CD14-positive monocyte (primary cell): ENCODE measurements at regions not wholly inside any gene's neighbourhood (a gene's known extent, or its start where the extent isn't known, plus 50 kb on each side); places are given as distances from the start of the nearest gene placed in this dataset.

ENCODE experiments used
- DNase-seq, 3 donors: peaks; one replicate each; pipeline ENCODE4 v3.0.0-alpha.2; 2011 to 2022
- H2AFZ ChIP-seq: 2 replicates; pipeline ENCODE4 v1.6.0; 2012; ENCODE audit warnings: mild to moderate bottlenecking, low read depth, low read length, inconsistent platforms; ENCODE audit not compliant: insufficient read depth, poor library complexity, severe bottlenecking
- H3K27ac ChIP-seq, 2 donors: 1 replicate in 1 of 2; 2 replicates in 1 of 2; pipeline ENCODE4 v1.5.1; 2012 to 2013; ENCODE audit warnings: low read length in 2 of 2, control low read depth in 1 of 2, inconsistent platforms in 1 of 2, low read depth in 1 of 2, mild to moderate bottlenecking in 1 of 2
- H3K27me3 ChIP-seq, 2 donors: one replicate each; pipeline versions ENCODE4 v1.6.0 to v1.6.1; 2011 to 2013; ENCODE audit warnings: low read length in 2 of 2; ENCODE audit not compliant: control insufficient read depth in 2 of 2, insufficient read depth in 2 of 2
- H3K36me3 ChIP-seq, 2 donors: replicated peaks in 1 of 2; 1 replicate in 1 of 2; 2 replicates in 1 of 2; pipeline versions ENCODE4 v1.5.1 to v1.6.1; 2012 to 2013; ENCODE audit warnings: low read length in 2 of 2, control low read depth in 1 of 2, inconsistent platforms in 1 of 2, mild to moderate bottlenecking in 1 of 2; ENCODE audit not compliant: insufficient read depth in 2 of 2, control insufficient read depth in 1 of 2
- H3K4me1 ChIP-seq, 2 donors: 1 replicate in 1 of 2; 2 replicates in 1 of 2; pipeline versions ENCODE4 v1.5.1 to v1.6.1; 2012 to 2013; ENCODE audit warnings: low read length in 2 of 2, control low read depth in 1 of 2, inconsistent platforms in 1 of 2, mild to moderate bottlenecking in 1 of 2, moderate library complexity in 1 of 2; ENCODE audit not compliant: insufficient read depth in 2 of 2, control insufficient read depth in 1 of 2
- H3K4me2 ChIP-seq: replicated peaks from 2 replicates; pipeline ENCODE3; 2012; ENCODE audit warnings: low read length, moderate library complexity, mild to moderate bottlenecking; ENCODE audit not compliant: poor library complexity, severe bottlenecking; ENCODE audit errors: extremely low read depth
- H3K4me3 ChIP-seq, 3 experiments: fragments of 200-600 bp in 1 of 3; sonication (generic) in 1 of 3; replicated peaks in 1 of 3; 1 replicate in 2 of 3; 2 replicates in 1 of 3; pipeline ENCODE4 v1.5.1; 2011 to 2013; ENCODE audit warnings: low read length in 3 of 3, mild to moderate bottlenecking in 3 of 3, control low read depth in 2 of 3, low read depth in 2 of 3, inconsistent platforms in 1 of 3, moderate library complexity in 1 of 3
- H3K79me2 ChIP-seq: 2 replicates; pipeline ENCODE4 v1.6.0; 2012; ENCODE audit warnings: mild to moderate bottlenecking, control low read depth, inconsistent platforms, low read length, moderate library complexity; ENCODE audit not compliant: insufficient read depth
- H3K9ac ChIP-seq: 2 replicates; pipeline ENCODE4 v1.6.0; 2017; ENCODE audit warnings: low read length, mild to moderate bottlenecking; ENCODE audit not compliant: insufficient read depth, poor library complexity, severe bottlenecking
- H3K9me3 ChIP-seq, 2 donors: replicated peaks in 1 of 2; 1 replicate in 1 of 2; 2 replicates in 1 of 2; pipeline versions ENCODE4 v1.5.1 to v1.6.1; 2012 to 2013; ENCODE audit warnings: low read length in 2 of 2, control low read depth in 1 of 2; ENCODE audit not compliant: control insufficient read depth in 1 of 2, insufficient read depth in 1 of 2
- H4K20me1 ChIP-seq: 2 replicates; pipeline ENCODE4 v1.6.0; 2012; ENCODE audit warnings: mild to moderate bottlenecking, low read length, control low read depth, moderate library complexity; ENCODE audit not compliant: insufficient read depth
- H3K27ac Mint-ChIP-seq, 7 donors: one replicate each; pipeline ENCODE4 v1.8.0; 2020; ENCODE audit warnings: mild to moderate bottlenecking in 7 of 7, mixed read lengths in 7 of 7, moderate library complexity in 6 of 7, inconsistent platforms in 2 of 7
- H3K27me3 Mint-ChIP-seq, 3 donors: one replicate each; pipeline ENCODE4 v1.8.0; 2021 to 2022; ENCODE audit warnings: low read depth in 3 of 3, mild to moderate bottlenecking in 3 of 3, mixed read lengths in 3 of 3, moderate library complexity in 3 of 3, inconsistent platforms in 1 of 3
- H3K36me3 Mint-ChIP-seq, 2 donors: one replicate each; pipeline ENCODE4 v1.8.0; 2020; ENCODE audit warnings: mixed read lengths in 2 of 2, inconsistent platforms in 1 of 2, mild to moderate bottlenecking in 1 of 2
- H3K4me1 Mint-ChIP-seq: one replicate; pipeline ENCODE4 v1.8.0; 2020; ENCODE audit warnings: mild to moderate bottlenecking, mixed read lengths
- H3K4me3 Mint-ChIP-seq, 2 donors: one replicate each; pipeline ENCODE4 v1.8.0; 2020; ENCODE audit warnings: mild to moderate bottlenecking in 2 of 2, mixed read lengths in 2 of 2, moderate library complexity in 1 of 2
- H3K9me3 Mint-ChIP-seq, 7 donors: one replicate each; pipeline ENCODE4 v1.8.0; 2020 to 2022; ENCODE audit warnings: mixed read lengths in 7 of 7, mild to moderate bottlenecking in 6 of 7, moderate library complexity in 6 of 7, inconsistent platforms in 2 of 7
- CTCF ChIP-seq: fragments of 200-600 bp; IDR thresholded peaks from one replicate; pipeline ENCODE4 v1.8.0; 2022; ENCODE audit warnings: antibody characterized with exemption, mild to moderate bottlenecking
- whole genome bisulfite sequencing: methylation state at CpG from one replicate; pipeline ENCODE4 v1.1.5; 2013; ENCODE audit warnings: missing lambda C conversion rate; ENCODE audit not compliant: insufficient coverage; 5-methylcytosine and 5-hydroxymethylcytosine counted together
- intact Hi-C, 2 donors: fragments of 100-400 bp; cut with micrococcal nuclease; formaldehyde crosslinking; loops; one replicate each; pipeline versions ENCODE4 v1.15.0 to v1.15.1; 2023

- Histone ChIP-seq H2AFZ (no peak overlapping the region), H3K79me2 (no peaks in the 10 kb centered on the region), H3K27me3 (no peaks in the 10 kb centered on the region), H3K4me3 (no peak overlapping the region), H3K9ac (no peak overlapping the region), H3K27ac (no peak overlapping the region), H3K9me3 (no peaks in the 10 kb centered on the region), H3K4me2 (no peak overlapping the region), H4K20me1 (no peaks in the 10 kb centered on the region), H3K4me1 (no peaks in the 10 kb centered on the region), H3K36me3 (no peaks in the 10 kb centered on the region)
- TF ChIP-seq CTCF = no peak
- DNase-seq = no peak
- peaks cover 0 to 2% (median 0%) of the 10 kb centered on the region in 3 donors for H3K27me3 Mint-ChIP-seq
- H3K4me1 Mint-ChIP-seq = peaks cover 4% of the 10 kb centered on the region
- H3K36me3 Mint-ChIP-seq = no peaks in the 10 kb centered on the region
- no peak overlapping the region for H3K4me3 Mint-ChIP-seq
- intact Hi-C loops = no loop called here
- no CpG with 5 or more reads among the region's 3 CpGs for WGBS
- no peak overlapping the region for H3K27ac Mint-ChIP-seq
- peaks cover 0 to 8% (median 0%) of the 10 kb centered on the region in 7 donors for H3K9me3 Mint-ChIP-seq
Observed at GRCh38 chr6:113092795-113093194, 745.7 kb downstream of the RFPL4B start.

GRCh38 chr6:113094779-113095178 lies 747.6 kb downstream of the RFPL4B start:
- Mint-ChIP-seq H3K9me3 (peaks cover 0 to 4% (median 2%) of the 10 kb centered on the region in 7 donors), H3K36me3 (no peaks in the 10 kb centered on the region), H3K4me3 (no peak overlapping the region), H3K27ac (no peak overlapping the region), H3K4me1 (no peaks in the 10 kb centered on the region), H3K27me3 (peaks cover 0 to 2% (median 0%) of the 10 kb centered on the region in 3 donors)
- Histone ChIP-seq H3K9me3 (no peaks in the 10 kb centered on the region), H3K4me3 (no peak overlapping the region), H4K20me1 (no peaks in the 10 kb centered on the region), H2AFZ (no peak overlapping the region), H3K79me2 (no peaks in the 10 kb centered on the region), H3K4me2 (no peak overlapping the region), H3K4me1 (no peaks in the 10 kb centered on the region), H3K27ac (no peak overlapping the region), H3K27me3 (no peaks in the 10 kb centered on the region), H3K9ac (no peak overlapping the region), H3K36me3 (no peaks in the 10 kb centered on the region)
- DNase-seq = no peak
- WGBS = no CpG with 5 or more reads among the region's 3 CpGs
- intact Hi-C loops = no loop called here
- TF ChIP-seq CTCF = no peak
